GM23338 (cell line): ENCODE measurements at regions not wholly inside any gene's neighbourhood (a gene's known extent, or its start where the extent isn't known, plus 50 kb on each side); places are given as distances from the start of the nearest gene placed in this dataset.

ENCODE experiments used
- ATAC-seq: fragments of 200-7000 bp; cut with Tn5 transposase; 3 replicates; pipeline ENCODE4 v1.9.1; 2020
- DNase-seq: peaks from one replicate; pipeline ENCODE4 v3.0.0-alpha.2; 2015; ENCODE audit warnings: low spot score
- H2AFZ ChIP-seq: fragments of 200-600 bp; sonication (generic); 2 replicates; pipeline ENCODE4 v1.8.0; 2016; ENCODE audit warnings: antibody characterized with exemption, mild to moderate bottlenecking, moderate library complexity
- H3F3A ChIP-seq: fragments of 200-600 bp; sonication (generic); replicated peaks from 2 replicates; pipeline ENCODE4 v1.8.0; 2017; ENCODE audit warnings: antibody characterized with exemption, mixed run types, low read depth
- H3K27ac ChIP-seq: fragments of 200-600 bp; sonication (generic); 2 replicates; pipeline ENCODE4 v1.6.1; 2016; ENCODE audit warnings: low read depth
- H3K27me3 ChIP-seq: fragments of 200-600 bp; sonication (generic); 2 replicates; pipeline ENCODE4 v1.8.0; 2016; ENCODE audit warnings: mild to moderate bottlenecking, mixed run types, moderate library complexity; ENCODE audit not compliant: insufficient read depth
- H3K36me3 ChIP-seq: fragments of 200-600 bp; sonication (generic); 2 replicates; pipeline ENCODE4 v1.8.0; 2016; ENCODE audit warnings: mild to moderate bottlenecking; ENCODE audit not compliant: insufficient read depth
- H3K4me1 ChIP-seq: fragments of 200-600 bp; sonication (generic); 2 replicates; pipeline ENCODE4 v1.8.0; 2016; ENCODE audit warnings: mild to moderate bottlenecking, moderate library complexity; ENCODE audit not compliant: insufficient read depth
- H3K4me2 ChIP-seq: fragments of 200-600 bp; sonication (generic); 2 replicates; pipeline ENCODE4 v1.7.1; 2017; ENCODE audit warnings: mixed run types
- H3K4me3 ChIP-seq: fragments of 200-600 bp; sonication (generic); 2 replicates; pipeline ENCODE4 v1.6.1; 2016; ENCODE audit warnings: mixed run types
- H3K79me2 ChIP-seq: fragments of 200-600 bp; sonication (generic); replicated peaks from 2 replicates; pipeline ENCODE4 v1.8.0; 2017; ENCODE audit warnings: mild to moderate bottlenecking; ENCODE audit not compliant: insufficient read depth
- H3K9me2 ChIP-seq: fragments of 200-600 bp; sonication (generic); 2 replicates; pipeline ENCODE4 v1.8.0; 2017; ENCODE audit not compliant: insufficient read depth
- H4K20me1 ChIP-seq: fragments of 200-600 bp; sonication (generic); replicated peaks from 2 replicates; pipeline ENCODE4 v1.8.0; 2017; ENCODE audit warnings: mild to moderate bottlenecking; ENCODE audit not compliant: insufficient read depth
- H3K27ac Mint-ChIP-seq: 2 replicates; pipeline ENCODE4 v1.8.0; 2020; ENCODE audit warnings: inconsistent platforms, mild to moderate bottlenecking, moderate library complexity, mixed read lengths
- H3K27me3 Mint-ChIP-seq: 3 replicates; pipeline ENCODE4 v1.8.0; 2022; ENCODE audit warnings: low read depth, mild to moderate bottlenecking, moderate library complexity, mixed read lengths, inconsistent platforms; ENCODE audit not compliant: insufficient read depth, poor library complexity
- H3K36me3 Mint-ChIP-seq: 3 replicates; pipeline ENCODE4 v1.8.0; 2021; ENCODE audit warnings: low read depth, mild to moderate bottlenecking, inconsistent platforms, moderate library complexity, mixed read lengths
- H3K4me1 Mint-ChIP-seq: 3 replicates; pipeline ENCODE4 v1.8.0; 2020; ENCODE audit warnings: mild to moderate bottlenecking, inconsistent platforms, mixed read lengths
- H3K4me3 Mint-ChIP-seq: 3 replicates; pipeline ENCODE4 v1.8.0; 2021; ENCODE audit warnings: moderate library complexity, mild to moderate bottlenecking, inconsistent platforms, mixed read lengths
- H3K9me3 Mint-ChIP-seq: 3 replicates; pipeline ENCODE4 v1.8.0; 2020; ENCODE audit warnings: moderate library complexity, mild to moderate bottlenecking, inconsistent platforms, mixed read lengths
- CREB1 ChIP-seq: fragments of 250-450 bp; sonication (Bioruptor Pico); IDR thresholded peaks from 2 replicates; pipeline ENCODE4 v1.5.0; 2020; ENCODE audit warnings: low read depth, mild to moderate bottlenecking, moderate library complexity
- EZH2 ChIP-seq: fragments of 200-600 bp; sonication (generic); IDR thresholded peaks from one replicate; pipeline ENCODE4 v1.8.0; 2017; ENCODE audit warnings: antibody characterized with exemption, mild to moderate bottlenecking, low read depth; ENCODE audit not compliant: unreplicated experiment
- EZH2phosphoT487 ChIP-seq: fragments of 200-600 bp; sonication (generic); IDR thresholded peaks from one replicate; pipeline ENCODE4 v1.8.1; 2018; ENCODE audit warnings: antibody characterized with exemption; ENCODE audit not compliant: unreplicated experiment
- JUNB ChIP-seq: IDR thresholded peaks from one replicate; pipeline ENCODE4 v1.6.1; 2016; ENCODE audit warnings: antibody characterized with exemption; ENCODE audit not compliant: unreplicated experiment
- NANOG ChIP-seq: IDR thresholded peaks from 2 replicates; pipeline ENCODE4 v1.6.1; 2016; ENCODE audit warnings: antibody characterized with exemption, borderline replicate concordance
- POLR2AphosphoS5 ChIP-seq: IDR thresholded peaks from 2 replicates; pipeline ENCODE4 v1.6.1; 2016; ENCODE audit warnings: antibody characterized with exemption, low read depth
- REST ChIP-seq: IDR thresholded peaks from one replicate; pipeline ENCODE4 v1.6.1; 2018; ENCODE audit warnings: antibody characterized with exemption; ENCODE audit not compliant: unreplicated experiment
- STAT1 ChIP-seq: IDR thresholded peaks from one replicate; pipeline ENCODE4 v1.6.1; 2016; ENCODE audit warnings: antibody characterized with exemption; ENCODE audit not compliant: unreplicated experiment
- ZNF114 ChIP-seq: fragments of 250-450 bp; sonication (Bioruptor Pico); IDR thresholded peaks from 2 replicates; pipeline ENCODE4 v1.5.0; 2020; ENCODE audit warnings: mild to moderate bottlenecking, moderate library complexity
- ZNF331 ChIP-seq: fragments of 250-450 bp; sonication (Bioruptor Pico); IDR thresholded peaks from 2 replicates; pipeline ENCODE4 v1.5.0; 2020; ENCODE audit warnings: low read depth, mild to moderate bottlenecking, moderate library complexity
- ZNF462 ChIP-seq: fragments of 250-450 bp; sonication (Bioruptor Pico); IDR thresholded peaks from 2 replicates; pipeline ENCODE4 v1.5.0; 2020; ENCODE audit warnings: mild to moderate bottlenecking, moderate library complexity
- TF ChIP-seq, protein P1 (sequence below), 2 experiments: fragments of 200-600 bp in 1 of 2; sonication (generic) in 1 of 2; conservative IDR thresholded peaks; 2 replicates each; pipeline versions ENCODE4 v1.5.1 to v1.6.1; 2016 to 2017; ENCODE audit warnings: antibody characterized with exemption in 2 of 2, low read depth in 2 of 2, mild to moderate bottlenecking in 2 of 2, moderate library complexity in 1 of 2
- TF ChIP-seq, protein P2 (sequence below): IDR thresholded peaks from 2 replicates; pipeline ENCODE4 v1.6.1; 2016; ENCODE audit warnings: antibody characterized with exemption

- Histone ChIP-seq H3K36me3 (no peaks in the 10 kb centered on the region), H3K4me1 (peaks cover 35% of the 10 kb centered on the region), H3K4me2 (no peak overlapping the region), H3K4me3 (no peak overlapping the region), H3F3A (peaks cover 19% of the 10 kb centered on the region; the same call in 1 of the 2 replicates), H4K20me1 (no peaks in the 10 kb centered on the region), H3K27me3 (no peaks in the 10 kb centered on the region), H3K9me2 (peaks cover 39% of the 10 kb centered on the region), H2AFZ (no peak overlapping the region), H3K79me2 (no peaks in the 10 kb centered on the region), H3K27ac (no peak overlapping the region)
- TF ChIP-seq ZNF462 (CRISPR knock-in tag) (no peak), POLR2AphosphoS5 (no peak), REST (no peak), EZH2phosphoT487 (no peak), JUNB (no peak), ZNF114 (no peak), STAT1 (no peak), ZNF331 (no peak), EZH2 (no peak), CREB1 (CRISPR knock-in tag) (no peak), NANOG (no peak)
- TF ChIP-seq, protein P1, sequence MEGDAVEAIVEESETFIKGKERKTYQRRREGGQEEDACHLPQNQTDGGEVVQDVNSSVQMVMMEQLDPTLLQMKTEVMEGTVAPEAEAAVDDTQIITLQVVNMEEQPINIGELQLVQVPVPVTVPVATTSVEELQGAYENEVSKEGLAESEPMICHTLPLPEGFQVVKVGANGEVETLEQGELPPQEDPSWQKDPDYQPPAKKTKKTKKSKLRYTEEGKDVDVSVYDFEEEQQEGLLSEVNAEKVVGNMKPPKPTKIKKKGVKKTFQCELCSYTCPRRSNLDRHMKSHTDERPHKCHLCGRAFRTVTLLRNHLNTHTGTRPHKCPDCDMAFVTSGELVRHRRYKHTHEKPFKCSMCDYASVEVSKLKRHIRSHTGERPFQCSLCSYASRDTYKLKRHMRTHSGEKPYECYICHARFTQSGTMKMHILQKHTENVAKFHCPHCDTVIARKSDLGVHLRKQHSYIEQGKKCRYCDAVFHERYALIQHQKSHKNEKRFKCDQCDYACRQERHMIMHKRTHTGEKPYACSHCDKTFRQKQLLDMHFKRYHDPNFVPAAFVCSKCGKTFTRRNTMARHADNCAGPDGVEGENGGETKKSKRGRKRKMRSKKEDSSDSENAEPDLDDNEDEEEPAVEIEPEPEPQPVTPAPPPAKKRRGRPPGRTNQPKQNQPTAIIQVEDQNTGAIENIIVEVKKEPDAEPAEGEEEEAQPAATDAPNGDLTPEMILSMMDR (conservative IDR thresholded peaks at IDR 0.05; ENCODE audit: low read depth in 2 of 2), result no peak
- TF ChIP-seq, protein P2, sequence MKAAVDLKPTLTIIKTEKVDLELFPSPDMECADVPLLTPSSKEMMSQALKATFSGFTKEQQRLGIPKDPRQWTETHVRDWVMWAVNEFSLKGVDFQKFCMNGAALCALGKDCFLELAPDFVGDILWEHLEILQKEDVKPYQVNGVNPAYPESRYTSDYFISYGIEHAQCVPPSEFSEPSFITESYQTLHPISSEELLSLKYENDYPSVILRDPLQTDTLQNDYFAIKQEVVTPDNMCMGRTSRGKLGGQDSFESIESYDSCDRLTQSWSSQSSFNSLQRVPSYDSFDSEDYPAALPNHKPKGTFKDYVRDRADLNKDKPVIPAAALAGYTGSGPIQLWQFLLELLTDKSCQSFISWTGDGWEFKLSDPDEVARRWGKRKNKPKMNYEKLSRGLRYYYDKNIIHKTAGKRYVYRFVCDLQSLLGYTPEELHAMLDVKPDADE, result no peak
- Mint-ChIP-seq H3K27me3 (peaks cover 37% of the 10 kb centered on the region), H3K36me3 (peaks cover 2% of the 10 kb centered on the region; the same call in 1 of the 3 replicates), H3K4me3 (no peak overlapping the region), H3K27ac (no peak overlapping the region), H3K9me3 (no peaks in the 10 kb centered on the region), H3K4me1 (peaks cover 53% of the 10 kb centered on the region)
- no peak for ATAC-seq
- DNase-seq, result no peak
These were observed 318.1 kb upstream of the HS6ST1 start for GRCh38 chr2:128636802-128637147.
